ENCODE measurements at regions not wholly inside any gene's neighbourhood (a gene's known extent, or its start where the extent isn't known, plus 50 kb on each side); places are given as distances from the start of the nearest gene placed in this dataset.

DNA sequence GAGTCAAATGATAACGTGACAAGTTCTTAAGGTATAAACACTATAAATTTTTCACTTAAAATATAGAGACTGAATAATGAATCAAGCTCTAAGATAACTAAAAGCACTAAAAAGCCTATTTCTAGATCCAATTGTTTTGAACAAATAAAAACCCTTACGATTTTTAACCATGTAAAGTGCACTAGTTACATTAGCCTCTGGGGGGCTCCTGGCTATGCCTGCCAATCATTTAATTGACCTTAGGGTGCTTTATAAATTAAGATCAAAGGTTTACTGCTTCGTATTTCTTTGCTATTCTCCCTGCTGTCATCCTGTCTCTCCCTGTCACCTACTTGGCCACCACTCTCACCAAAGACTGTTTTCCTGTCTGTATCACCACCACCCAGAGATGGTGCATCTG is 133.4 kb downstream of the ESM1 start:
- TF ChIP-seq, protein P1, sequence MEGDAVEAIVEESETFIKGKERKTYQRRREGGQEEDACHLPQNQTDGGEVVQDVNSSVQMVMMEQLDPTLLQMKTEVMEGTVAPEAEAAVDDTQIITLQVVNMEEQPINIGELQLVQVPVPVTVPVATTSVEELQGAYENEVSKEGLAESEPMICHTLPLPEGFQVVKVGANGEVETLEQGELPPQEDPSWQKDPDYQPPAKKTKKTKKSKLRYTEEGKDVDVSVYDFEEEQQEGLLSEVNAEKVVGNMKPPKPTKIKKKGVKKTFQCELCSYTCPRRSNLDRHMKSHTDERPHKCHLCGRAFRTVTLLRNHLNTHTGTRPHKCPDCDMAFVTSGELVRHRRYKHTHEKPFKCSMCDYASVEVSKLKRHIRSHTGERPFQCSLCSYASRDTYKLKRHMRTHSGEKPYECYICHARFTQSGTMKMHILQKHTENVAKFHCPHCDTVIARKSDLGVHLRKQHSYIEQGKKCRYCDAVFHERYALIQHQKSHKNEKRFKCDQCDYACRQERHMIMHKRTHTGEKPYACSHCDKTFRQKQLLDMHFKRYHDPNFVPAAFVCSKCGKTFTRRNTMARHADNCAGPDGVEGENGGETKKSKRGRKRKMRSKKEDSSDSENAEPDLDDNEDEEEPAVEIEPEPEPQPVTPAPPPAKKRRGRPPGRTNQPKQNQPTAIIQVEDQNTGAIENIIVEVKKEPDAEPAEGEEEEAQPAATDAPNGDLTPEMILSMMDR (conservative IDR thresholded peaks at IDR 0.05) = peak; percentile 9; the same call in 1 of the 2 replicates
- TF ChIP-seq ZFX (IDR thresholded peaks at IDR 0.05) = no peak

DNA sequence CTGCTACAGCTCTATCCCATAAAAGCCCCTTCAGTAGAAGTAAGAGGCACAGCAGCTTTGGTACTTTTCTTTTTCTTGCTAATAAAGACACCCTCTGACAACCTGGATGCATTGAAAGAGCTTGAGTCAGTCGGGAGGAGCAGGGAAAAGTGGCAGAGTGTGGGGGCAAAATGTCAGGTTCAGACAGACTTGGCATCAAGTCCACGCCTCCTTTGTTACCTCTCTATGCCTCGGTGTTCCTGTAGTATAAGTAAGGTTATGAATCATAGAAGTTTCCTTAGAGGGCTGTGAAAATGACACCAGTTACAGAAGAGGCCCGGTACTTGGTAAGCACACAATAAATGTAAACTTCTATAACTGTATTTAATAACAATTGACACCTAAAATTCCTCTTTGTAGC is 133.9 kb downstream of the ESM1 start:
- H3K27ac ChIP-seq = no peak overlapping the region
- no peak for TF ChIP-seq ZFX (IDR thresholded peaks at IDR 0.05)
- TF ChIP-seq, protein P1 (conservative IDR thresholded peaks at IDR 0.05) = no peak

More for the DNA sequence above, 133.4 kb downstream of the ESM1 start:
- no peak overlapping the region for H3K27ac ChIP-seq

- no peak overlapping the region for H3K27ac ChIP-seq
- TF ChIP-seq, protein P1 (conservative IDR thresholded peaks at IDR 0.05) = no peak
Measured at GRCh38 chr5:54848581-54848980, 136.8 kb downstream of the ESM1 start.

DNA sequence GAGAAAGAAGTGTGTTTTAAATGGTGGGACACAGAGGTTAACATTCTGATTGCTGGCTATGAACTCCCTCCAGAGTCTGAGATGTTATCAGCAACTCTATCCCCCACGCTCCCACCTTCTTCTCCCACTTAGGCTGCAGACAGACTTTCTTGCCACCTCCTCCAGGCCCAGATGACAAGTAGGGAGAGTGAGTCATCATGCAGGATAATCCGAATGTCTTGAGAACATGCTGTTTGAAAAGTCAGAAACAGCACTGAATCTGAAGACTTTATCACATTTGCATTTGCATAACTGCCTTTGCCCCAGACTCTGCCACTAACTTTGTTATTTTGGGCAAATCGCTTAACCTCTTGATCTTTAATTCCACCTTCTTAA is 139.8 kb downstream of the ESM1 start:
- H3K27ac ChIP-seq = no peak overlapping the region
- no peak for TF ChIP-seq ZFX (IDR thresholded peaks at IDR 0.05)
- TF ChIP-seq, protein P1 (conservative IDR thresholded peaks at IDR 0.05) = 0 out of 2 replicates have a peak, but pooled peaks have one; percentile 3

GRCh38 chr5:54844905-54845566 is 140.4 kb downstream of the ESM1 start:
- no peak for TF ChIP-seq ZFX (IDR thresholded peaks at IDR 0.05)
- TF ChIP-seq, protein P1 (conservative IDR thresholded peaks at IDR 0.05) = peak; percentile 72
- no peak overlapping the region for H3K27ac ChIP-seq

DNA sequence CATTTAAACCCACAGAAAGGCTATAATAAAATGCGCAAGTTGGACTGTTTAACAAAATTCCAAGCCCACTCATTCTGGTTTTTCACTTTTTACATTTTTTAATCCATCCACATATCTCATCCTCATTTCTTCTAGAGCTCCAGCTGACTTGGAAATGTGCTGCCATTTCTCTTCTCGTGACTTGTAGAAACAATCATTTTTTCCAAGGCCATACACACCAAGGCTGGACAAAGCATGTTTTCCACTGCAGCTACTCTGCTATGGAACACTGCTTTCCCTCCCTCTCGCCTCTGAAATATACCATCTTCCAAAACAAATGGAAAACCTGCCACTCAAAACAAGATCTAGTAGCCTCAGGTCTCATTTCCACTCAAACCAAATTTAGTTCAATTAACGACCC is 141.1 kb downstream of the ESM1 start:
- no peak overlapping the region for H3K27ac ChIP-seq
- TF ChIP-seq, protein P1 (conservative IDR thresholded peaks at IDR 0.05) = no peak
- TF ChIP-seq ZFX (IDR thresholded peaks at IDR 0.05) = no peak

DNA sequence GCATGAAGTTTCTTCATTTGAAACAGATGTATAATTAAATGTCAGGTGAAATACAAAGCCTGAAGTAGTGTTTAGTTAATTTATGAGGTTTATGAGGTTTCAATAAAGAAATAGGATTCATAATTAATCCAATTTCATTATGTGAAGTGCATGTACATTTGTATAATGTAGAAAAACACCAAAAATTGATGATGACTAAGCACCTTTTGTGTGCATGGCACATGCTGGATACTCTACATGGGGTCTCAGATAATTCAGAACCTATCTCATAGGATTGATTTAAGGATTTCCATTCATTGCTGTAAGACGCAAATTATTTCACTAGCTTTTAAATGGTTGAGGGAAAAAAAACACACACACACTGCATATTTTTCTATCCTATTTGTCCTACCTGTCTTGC is 143.9 kb downstream of the ESM1 start:
- H3K27ac ChIP-seq = no peak overlapping the region
- TF ChIP-seq ZFX (IDR thresholded peaks at IDR 0.05) = no peak
- TF ChIP-seq, protein P1 (conservative IDR thresholded peaks at IDR 0.05) = no peak
